ENCODE measurements at regions not wholly inside any gene's neighbourhood (a gene's known extent, or its start where the extent isn't known, plus 50 kb on each side); places are given as distances from the start of the nearest gene placed in this dataset.

DNA sequence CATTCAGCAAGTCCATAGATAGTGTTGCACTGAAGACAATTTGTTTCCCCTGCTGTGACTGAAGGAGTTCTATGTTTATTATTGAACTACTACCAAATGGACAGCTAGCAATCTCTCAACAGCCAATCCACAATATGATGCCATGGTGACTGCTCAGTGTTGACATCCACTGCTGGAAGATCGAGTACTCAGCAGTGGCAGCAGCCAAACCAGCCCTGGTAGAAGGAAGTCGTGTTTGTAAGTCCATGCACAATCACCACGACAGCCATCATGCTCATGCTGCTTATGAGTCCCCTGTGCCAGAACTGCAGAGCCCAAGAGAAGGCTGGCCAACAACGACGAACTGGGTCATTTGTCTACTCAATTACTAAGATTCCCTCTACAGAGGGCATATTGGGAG lies 66.4 kb downstream of the OSR1 start:
- no peak for TF ChIP-seq POLR2AphosphoS5 (IDR thresholded peaks at IDR 0.05)
- TF ChIP-seq EZH2 (IDR thresholded peaks at IDR 0.05; ENCODE audit: borderline replicate concordance, insufficient read depth, low read length, poor library complexity, severe bottlenecking), result no peak
- TF ChIP-seq, protein P1, sequence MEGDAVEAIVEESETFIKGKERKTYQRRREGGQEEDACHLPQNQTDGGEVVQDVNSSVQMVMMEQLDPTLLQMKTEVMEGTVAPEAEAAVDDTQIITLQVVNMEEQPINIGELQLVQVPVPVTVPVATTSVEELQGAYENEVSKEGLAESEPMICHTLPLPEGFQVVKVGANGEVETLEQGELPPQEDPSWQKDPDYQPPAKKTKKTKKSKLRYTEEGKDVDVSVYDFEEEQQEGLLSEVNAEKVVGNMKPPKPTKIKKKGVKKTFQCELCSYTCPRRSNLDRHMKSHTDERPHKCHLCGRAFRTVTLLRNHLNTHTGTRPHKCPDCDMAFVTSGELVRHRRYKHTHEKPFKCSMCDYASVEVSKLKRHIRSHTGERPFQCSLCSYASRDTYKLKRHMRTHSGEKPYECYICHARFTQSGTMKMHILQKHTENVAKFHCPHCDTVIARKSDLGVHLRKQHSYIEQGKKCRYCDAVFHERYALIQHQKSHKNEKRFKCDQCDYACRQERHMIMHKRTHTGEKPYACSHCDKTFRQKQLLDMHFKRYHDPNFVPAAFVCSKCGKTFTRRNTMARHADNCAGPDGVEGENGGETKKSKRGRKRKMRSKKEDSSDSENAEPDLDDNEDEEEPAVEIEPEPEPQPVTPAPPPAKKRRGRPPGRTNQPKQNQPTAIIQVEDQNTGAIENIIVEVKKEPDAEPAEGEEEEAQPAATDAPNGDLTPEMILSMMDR (IDR thresholded peaks at IDR 0.05; ENCODE audit: poor library complexity, severe bottlenecking), result no peak
- no peak for TF ChIP-seq EP300 (conservative IDR thresholded peaks at IDR 0.05; ENCODE audit: poor library complexity, severe bottlenecking)
- no peak for TF ChIP-seq MXI1 (conservative IDR thresholded peaks at IDR 0.05; ENCODE audit: poor library complexity, severe bottlenecking)
- no peak for TF ChIP-seq TAF1 (IDR thresholded peaks at IDR 0.05; ENCODE audit: low read depth)
- TF ChIP-seq, protein P2, sequence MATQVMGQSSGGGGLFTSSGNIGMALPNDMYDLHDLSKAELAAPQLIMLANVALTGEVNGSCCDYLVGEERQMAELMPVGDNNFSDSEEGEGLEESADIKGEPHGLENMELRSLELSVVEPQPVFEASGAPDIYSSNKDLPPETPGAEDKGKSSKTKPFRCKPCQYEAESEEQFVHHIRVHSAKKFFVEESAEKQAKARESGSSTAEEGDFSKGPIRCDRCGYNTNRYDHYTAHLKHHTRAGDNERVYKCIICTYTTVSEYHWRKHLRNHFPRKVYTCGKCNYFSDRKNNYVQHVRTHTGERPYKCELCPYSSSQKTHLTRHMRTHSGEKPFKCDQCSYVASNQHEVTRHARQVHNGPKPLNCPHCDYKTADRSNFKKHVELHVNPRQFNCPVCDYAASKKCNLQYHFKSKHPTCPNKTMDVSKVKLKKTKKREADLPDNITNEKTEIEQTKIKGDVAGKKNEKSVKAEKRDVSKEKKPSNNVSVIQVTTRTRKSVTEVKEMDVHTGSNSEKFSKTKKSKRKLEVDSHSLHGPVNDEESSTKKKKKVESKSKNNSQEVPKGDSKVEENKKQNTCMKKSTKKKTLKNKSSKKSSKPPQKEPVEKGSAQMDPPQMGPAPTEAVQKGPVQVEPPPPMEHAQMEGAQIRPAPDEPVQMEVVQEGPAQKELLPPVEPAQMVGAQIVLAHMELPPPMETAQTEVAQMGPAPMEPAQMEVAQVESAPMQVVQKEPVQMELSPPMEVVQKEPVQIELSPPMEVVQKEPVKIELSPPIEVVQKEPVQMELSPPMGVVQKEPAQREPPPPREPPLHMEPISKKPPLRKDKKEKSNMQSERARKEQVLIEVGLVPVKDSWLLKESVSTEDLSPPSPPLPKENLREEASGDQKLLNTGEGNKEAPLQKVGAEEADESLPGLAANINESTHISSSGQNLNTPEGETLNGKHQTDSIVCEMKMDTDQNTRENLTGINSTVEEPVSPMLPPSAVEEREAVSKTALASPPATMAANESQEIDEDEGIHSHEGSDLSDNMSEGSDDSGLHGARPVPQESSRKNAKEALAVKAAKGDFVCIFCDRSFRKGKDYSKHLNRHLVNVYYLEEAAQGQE (IDR thresholded peaks at IDR 0.05; ENCODE audit: borderline replicate concordance), result no peak

Data from neural cell (in vitro differentiated cells).